ENCODE measurements at regions not wholly inside any gene's neighbourhood (a gene's known extent, or its start where the extent isn't known, plus 50 kb on each side); places are given as distances from the start of the nearest gene placed in this dataset.

GRCh38 chr15:96408591-96409183 lies 78.2 kb downstream of the NR2F2 start:
- no peak for TF ChIP-seq ARNTL (CRISPR knock-in tag; IDR thresholded peaks at IDR 0.05; ENCODE audit: borderline replicate concordance, low read depth)
- no peak for TF ChIP-seq OSR1 (CRISPR knock-in tag; IDR thresholded peaks at IDR 0.05)
- TF ChIP-seq BACH2 (CRISPR knock-in tag; IDR thresholded peaks at IDR 0.05; ENCODE audit: borderline replicate concordance), result no peak
- no peak for TF ChIP-seq TSHZ2 (CRISPR knock-in tag; IDR thresholded peaks at IDR 0.05)
- TF ChIP-seq RARB (CRISPR knock-in tag; IDR thresholded peaks at IDR 0.05), result no peak
- TF ChIP-seq ZFP3 (CRISPR knock-in tag; IDR thresholded peaks at IDR 0.05), result no peak
- TF ChIP-seq PATZ1 (CRISPR knock-in tag; IDR thresholded peaks at IDR 0.05; ENCODE audit: borderline replicate concordance), result no peak
- TF ChIP-seq CSRNP3 (CRISPR knock-in tag; IDR thresholded peaks at IDR 0.05), result no peak
- TF ChIP-seq CREB5 (CRISPR knock-in tag; IDR thresholded peaks at IDR 0.05; ENCODE audit: low read depth), result no peak
- no peak for TF ChIP-seq POU6F1 (CRISPR knock-in tag; IDR thresholded peaks at IDR 0.05; ENCODE audit: borderline replicate concordance, low read depth)
- TF ChIP-seq ZC3H10 (CRISPR knock-in tag; IDR thresholded peaks at IDR 0.05), result no peak

All from SK-N-SH treated with all-trans-retinoic acid at 6 μM for 48 hours (cell line).